Neural cell (in vitro differentiated cells): ENCODE measurements at regions not wholly inside any gene's neighbourhood (a gene's known extent, or its start where the extent isn't known, plus 50 kb on each side); places are given as distances from the start of the nearest gene placed in this dataset.

Experiments
- POLR2AphosphoS5 ChIP-seq: IDR thresholded peaks from 2 replicates; pipeline ENCODE4 v1.6.1; 2012
- SMC3 ChIP-seq: fragments of 450-650 bp; conservative IDR thresholded peaks from 2 replicates; pipeline ENCODE4 v1.6.1; 2014; ENCODE audit warnings: antibody characterized with exemption, mild to moderate bottlenecking, moderate library complexity; ENCODE audit not compliant: poor library complexity
- TAF1 ChIP-seq: IDR thresholded peaks from 2 replicates; pipeline ENCODE4 v1.6.1; 2012; ENCODE audit warnings: low read depth
- TF ChIP-seq, protein P1 (sequence below): fragments of 450-650 bp; IDR thresholded peaks from 2 replicates; pipeline ENCODE4 v1.5.1; 2014; ENCODE audit warnings: antibody characterized with exemption, mild to moderate bottlenecking, moderate library complexity; ENCODE audit not compliant: poor library complexity, severe bottlenecking

GRCh38 chr9:93891050-93891449, 64.1 kb downstream of the BARX1 start:
- no peak for TF ChIP-seq TAF1
- TF ChIP-seq, protein P1, sequence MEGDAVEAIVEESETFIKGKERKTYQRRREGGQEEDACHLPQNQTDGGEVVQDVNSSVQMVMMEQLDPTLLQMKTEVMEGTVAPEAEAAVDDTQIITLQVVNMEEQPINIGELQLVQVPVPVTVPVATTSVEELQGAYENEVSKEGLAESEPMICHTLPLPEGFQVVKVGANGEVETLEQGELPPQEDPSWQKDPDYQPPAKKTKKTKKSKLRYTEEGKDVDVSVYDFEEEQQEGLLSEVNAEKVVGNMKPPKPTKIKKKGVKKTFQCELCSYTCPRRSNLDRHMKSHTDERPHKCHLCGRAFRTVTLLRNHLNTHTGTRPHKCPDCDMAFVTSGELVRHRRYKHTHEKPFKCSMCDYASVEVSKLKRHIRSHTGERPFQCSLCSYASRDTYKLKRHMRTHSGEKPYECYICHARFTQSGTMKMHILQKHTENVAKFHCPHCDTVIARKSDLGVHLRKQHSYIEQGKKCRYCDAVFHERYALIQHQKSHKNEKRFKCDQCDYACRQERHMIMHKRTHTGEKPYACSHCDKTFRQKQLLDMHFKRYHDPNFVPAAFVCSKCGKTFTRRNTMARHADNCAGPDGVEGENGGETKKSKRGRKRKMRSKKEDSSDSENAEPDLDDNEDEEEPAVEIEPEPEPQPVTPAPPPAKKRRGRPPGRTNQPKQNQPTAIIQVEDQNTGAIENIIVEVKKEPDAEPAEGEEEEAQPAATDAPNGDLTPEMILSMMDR, result no peak
- TF ChIP-seq POLR2AphosphoS5, result no peak
- TF ChIP-seq SMC3, result no peak
